Activated gamma-delta T cell treated with Interleukin-2 at 50 U/mL for 16 hours (primary cell): ENCODE measurements at regions not wholly inside any gene's neighbourhood (a gene's known extent, or its start where the extent isn't known, plus 50 kb on each side); places are given as distances from the start of the nearest gene placed in this dataset.
A peak's percentile ranks its signal among the peaks of the same experiment; 100 is the strongest.
"Not testable (repeated sequence)": the region's sequence is repeated elsewhere in the genome, so short reads cannot be mapped to it uniquely, and the experiment has no call there.

Experiments used
- DNase-seq: peaks from one replicate; pipeline ENCODE4 v3.0.0-alpha.2; 2020

DNA sequence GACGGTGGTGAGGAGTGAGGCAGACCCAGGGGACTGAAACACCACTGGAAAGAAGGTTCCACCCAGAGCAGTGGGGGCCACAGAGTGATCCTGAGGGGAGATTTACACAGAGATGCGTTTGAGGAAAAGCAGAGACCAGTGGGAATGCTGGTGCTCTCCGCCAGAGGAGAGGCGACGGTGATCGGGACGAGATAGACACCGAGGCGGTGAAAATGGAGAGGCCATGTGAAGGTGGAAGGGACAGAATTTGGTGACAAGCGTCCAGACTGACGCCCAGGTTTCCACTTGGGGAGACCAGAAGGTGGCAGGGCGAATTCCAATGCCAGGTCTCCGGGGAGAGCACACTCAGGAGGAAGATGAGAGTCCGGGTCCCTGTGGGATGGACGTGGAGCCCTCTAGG, 374.8 kb downstream of the CNTNAP3B start:
- not testable (repeated sequence) for DNase-seq

DNA sequence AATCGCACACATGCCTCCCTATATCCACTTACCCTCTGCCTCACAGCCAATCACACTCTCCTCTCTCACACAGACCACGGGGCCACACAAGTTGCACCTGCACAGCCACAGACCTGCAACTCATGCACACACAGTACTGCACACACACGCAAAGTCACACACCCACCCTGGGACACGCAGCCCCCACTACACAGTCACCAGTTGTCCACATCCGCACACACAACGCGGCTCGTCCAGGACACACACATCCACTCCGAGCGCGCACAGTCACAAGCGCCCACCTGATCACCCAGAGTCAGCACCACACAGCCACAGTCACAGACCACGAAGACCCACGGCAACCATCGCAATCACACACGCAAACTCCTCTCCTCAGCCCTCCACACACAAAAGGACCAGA, 387.3 kb downstream of the CNTNAP3B start:
- DNase-seq, result not testable (repeated sequence)

DNA sequence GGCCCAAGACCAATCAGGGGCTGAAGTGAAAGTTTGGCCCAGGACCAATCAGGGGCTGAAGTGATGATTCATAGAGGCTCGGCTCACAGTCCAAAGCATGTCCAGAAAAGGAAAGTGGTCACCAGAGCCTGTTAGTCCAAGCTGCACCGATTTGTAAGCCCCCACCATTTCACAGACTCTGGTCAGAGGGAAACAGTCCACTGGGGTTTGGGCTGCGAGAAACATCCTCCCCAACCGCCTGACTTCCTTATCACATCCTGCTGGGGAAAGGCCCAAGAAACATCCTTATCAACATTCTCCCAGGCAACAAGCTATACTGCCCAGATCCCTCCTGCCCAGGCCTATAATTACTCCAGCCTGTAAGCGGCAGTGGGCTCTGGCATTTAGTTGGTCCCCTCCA, 388.1 kb downstream of the CNTNAP3B start:
- not testable (repeated sequence) for DNase-seq

DNA sequence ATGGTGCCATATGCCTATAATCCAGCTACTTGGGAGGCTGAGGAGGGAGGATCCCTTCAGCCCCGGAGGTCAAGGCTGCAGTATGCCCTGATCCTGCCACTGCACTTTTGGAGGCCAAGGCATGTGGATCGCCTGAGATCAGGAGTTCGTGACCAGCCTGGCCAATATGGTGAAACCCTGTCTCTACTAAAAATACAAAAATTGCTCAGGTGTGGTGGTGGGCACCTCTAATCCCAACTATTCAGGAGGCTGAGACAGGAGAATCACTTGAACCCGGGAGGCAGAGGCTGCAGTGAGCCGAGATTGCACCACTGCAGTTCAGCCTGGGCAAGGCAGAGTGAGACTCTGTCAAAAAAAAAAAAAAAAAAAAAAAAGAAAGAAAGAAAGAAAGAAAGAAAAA, 390.5 kb downstream of the CNTNAP3B start:
- DNase-seq, result not testable (repeated sequence)

DNA sequence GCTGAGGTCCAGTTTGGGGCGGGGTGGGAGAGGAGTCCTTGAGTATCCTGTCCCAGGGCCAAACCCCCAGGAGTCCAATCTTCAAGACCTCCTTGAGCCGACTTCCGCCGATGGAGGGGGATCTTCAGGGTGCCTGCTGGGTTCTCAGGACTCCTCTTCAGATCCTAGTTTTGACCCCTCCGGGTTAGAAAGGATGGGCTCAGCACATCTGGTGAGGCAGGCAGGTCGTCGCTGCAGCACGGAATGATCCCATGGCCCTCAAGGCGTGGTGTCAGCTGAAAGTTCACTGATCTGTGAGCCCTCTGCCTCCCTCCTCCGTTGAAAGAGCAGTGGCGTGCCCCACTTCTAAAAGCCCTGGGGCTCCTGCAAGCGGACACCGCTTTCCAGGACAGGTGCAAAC, 430.0 kb downstream of the CNTNAP3B start:
- not testable (repeated sequence) for DNase-seq

DNA sequence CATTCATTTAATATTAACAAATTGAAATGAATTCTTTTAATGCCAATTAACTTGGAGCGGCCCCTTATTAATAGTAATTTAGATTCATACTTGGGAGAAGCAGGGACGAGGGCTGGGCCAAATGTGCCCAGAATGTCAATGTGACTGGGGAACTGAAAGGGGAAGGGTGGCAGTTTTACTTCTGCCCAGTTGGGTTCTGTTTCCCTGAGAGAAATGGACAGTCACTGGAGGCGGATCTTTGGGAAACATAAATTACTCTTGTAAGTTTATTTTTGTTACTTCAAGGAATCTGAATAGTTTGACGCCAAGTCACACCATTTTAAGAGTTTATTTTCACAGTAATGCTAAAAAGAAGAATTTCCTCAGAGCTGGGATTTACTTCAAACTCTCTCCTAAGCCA, 432.1 kb downstream of the CNTNAP3B start:
- not testable (repeated sequence) for DNase-seq

DNA sequence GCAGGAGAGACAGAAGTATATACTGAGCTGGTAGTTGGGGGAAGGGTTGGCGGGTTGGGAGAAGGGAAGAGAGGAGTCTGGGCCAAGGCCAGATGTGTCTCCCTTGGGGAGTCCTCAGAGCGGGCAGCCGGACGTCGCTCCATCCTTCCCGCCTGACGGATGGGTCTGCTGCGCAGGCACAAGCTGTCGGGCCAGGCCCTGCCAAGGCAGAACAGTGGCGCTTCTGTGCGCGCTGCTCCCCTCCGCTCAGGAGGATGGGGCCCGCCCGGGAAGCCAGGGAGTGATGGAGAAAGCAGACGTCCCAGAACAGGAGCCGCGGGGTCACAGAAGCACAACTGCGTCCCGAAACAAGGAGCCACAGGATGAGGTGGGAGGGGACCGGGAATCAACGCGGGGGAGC, 449.9 kb downstream of the CNTNAP3B start:
- not testable (repeated sequence) for DNase-seq

DNA sequence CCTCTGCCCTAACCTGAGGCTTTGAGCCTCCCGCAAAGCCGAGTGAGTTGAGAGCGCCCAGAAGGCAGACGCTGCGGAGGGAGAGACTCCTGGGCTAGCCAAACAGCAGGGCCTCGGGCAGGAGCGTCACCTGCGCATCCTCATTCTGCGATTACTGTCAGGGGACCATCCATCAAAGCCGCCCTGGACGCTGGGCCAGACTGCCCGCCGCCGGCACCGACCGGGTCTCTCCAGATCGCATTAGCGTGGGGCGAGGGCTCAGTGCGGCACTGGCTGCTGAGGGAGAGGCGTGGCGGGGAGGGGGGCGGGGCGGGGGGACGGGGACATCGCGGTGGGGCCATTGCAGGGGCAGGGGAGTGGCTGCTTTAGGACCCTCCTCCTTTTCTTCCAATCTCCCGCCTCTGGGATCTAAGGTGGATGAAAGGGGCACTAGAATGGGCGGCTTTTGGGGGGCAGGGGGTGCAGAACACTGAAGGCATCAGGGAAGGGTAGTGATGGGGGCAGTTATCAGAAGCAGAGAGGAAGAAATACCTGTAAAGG, 465.7 kb downstream of the CNTNAP3B start:
- not testable (repeated sequence) for DNase-seq

DNA sequence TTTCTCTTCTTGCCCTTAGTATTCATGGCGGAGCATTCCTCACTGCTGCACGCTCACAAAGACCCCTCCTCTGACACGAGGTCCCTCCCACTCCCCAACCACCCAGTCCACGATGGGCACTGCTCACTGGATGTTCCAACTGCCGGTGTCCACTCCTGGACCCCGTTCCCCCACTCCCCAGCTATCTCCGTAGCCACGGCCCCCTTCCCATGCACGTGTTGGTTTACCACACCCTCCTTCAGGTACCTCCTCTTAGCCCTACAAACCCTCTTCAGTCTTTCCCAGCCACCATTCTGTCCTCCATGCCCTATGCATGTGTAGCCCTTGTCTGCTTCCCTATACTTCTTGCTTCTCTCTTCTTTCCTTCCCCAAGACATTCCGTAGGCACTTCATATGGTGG, 469.6 kb upstream of the ZNG1F start:
- DNase-seq, result not testable (repeated sequence)

DNA sequence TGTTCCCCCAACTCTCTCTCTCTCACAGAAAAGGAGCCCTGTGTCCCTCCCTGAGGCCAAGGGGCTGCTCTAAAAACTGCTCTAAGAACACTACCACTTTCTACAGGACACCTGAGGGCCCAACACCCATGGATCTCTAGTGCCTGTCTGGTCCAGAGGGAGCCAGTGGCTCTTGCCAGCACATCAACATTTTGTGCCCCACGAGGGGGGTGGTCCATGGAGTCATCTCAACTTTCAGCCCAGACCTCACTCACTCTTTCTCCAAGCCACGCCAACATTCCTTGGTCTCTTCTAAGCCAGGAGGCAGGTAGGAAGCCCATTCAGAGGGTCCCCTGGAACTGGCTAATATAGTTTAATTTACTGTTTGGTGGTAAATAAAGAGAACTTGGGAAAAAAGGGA, 469.0 kb upstream of the ZNG1F start:
- DNase-seq, result not testable (repeated sequence)

DNA sequence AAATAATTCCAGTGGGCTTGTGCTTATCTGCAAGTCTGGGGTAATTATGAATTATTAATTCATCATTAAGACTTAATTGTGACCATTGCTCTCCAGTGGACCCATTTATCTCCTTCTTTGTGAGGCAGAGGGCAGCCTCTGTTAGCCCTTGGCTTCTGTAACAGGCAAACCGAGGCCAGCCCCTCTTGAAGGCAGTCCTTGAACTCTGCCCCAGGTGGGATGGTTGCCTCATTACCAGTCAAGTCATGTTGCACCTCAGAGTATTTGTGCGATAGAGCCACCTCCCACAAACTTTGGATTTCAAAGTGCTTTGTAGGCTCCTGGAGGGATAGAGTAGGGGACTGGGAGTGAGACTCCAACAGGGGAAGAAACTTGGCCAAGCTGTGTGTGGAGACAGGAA, 468.0 kb upstream of the ZNG1F start:
- DNase-seq, result not testable (repeated sequence)

DNA sequence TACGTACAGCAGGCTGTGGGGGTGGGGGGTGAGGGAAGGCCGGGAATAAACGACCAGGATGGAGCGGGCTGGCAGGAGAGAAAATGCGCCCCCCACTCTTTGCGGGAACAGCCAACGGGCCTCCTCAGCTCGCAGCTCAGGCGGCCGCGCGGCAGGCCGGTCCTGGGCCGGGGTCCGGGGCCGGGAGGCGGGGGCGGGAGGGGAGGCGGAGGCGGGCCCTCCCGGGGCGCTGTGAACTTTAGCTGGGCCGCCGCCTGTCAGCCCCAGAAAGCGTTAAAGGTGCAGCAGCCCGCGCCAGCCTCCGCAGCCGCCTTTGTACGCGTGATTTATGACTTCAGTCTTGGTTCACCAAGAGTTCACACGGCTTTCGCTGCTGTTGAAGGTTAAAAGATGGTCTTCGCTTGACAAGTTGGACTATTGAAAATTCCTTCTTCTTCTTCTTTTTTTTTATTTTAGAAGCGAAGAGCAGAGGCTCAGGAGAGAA, 466.0 kb upstream of the ZNG1F start:
- DNase-seq, result peak; percentile 11

DNA sequence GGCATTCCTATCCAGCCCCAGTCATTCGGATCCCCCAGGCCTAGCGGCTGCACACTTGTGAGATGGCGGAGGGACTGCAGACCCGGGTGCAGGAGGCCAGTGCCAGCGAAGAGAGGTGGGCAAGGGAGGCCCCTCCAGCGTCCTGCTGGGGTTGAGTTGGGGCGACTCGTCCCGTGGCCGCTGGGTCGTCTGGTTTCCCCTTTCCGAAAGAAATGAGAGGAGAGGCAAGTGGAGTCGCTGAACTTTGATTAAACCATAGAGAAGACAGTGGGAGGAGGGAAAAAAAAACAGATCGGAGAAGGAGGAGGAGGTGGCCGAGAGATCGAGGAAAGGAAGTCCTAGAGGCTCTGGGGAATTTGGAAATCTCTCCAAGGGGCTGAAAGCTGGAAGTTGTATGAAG, 465.2 kb upstream of the ZNG1F start:
- DNase-seq, result not testable (repeated sequence)

DNA sequence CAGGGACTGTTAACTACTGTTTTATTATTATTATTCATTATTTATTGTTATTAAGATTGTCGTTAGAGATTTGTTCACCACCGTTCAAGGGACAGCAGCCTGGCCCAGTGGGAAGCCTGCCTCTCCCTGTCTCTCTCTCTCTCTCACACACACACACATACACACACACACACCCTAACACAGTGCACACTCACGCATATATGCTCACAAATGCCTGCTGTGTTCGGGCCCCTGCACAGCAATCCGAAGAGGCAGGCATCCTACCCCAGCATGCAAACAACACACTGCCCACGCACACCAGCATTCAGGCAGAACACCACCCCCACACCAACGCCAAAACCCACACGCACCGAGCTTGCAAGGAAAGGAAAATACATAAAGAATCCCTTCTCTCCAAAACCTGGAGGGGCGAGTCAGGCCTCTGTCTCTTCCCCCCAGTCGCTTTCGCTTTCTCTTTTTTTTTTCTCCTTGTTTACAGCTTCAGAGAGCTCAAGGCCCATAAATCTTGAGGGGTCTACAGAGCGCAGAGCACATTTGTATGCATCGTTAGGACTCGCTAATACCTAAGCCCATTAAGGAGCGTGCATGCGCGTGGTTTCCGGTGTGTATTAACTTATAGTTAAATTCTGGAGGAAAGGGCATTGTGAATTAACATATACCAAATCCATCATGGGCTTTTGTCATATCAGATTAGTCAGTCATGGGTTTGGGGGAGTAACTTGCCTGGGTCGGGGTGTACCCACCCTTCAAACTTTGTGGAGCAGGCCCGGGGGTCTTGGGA, 464.6 kb upstream of the ZNG1F start:
- DNase-seq, result not testable (repeated sequence)

DNA sequence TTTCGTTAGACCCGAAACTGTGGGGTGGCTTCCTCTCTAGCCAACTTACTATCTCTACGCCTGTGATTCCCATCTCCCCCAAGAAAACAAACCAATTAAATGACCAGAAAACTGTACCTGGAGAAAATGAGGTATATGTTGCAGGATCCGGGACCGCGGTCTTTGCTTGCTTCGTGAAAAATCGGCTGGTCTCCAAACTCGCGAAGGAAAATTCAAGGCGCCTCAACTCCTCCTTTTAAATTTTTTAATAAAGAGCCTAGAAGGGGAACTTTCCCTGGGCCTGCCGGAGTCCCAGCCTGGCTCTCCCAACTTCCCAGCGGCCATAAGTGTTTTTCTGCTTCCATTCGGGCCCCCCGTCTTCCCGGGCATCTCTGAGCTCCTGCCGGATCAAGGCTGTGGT, 463.7 kb upstream of the ZNG1F start:
- DNase-seq, result not testable (repeated sequence)

DNA sequence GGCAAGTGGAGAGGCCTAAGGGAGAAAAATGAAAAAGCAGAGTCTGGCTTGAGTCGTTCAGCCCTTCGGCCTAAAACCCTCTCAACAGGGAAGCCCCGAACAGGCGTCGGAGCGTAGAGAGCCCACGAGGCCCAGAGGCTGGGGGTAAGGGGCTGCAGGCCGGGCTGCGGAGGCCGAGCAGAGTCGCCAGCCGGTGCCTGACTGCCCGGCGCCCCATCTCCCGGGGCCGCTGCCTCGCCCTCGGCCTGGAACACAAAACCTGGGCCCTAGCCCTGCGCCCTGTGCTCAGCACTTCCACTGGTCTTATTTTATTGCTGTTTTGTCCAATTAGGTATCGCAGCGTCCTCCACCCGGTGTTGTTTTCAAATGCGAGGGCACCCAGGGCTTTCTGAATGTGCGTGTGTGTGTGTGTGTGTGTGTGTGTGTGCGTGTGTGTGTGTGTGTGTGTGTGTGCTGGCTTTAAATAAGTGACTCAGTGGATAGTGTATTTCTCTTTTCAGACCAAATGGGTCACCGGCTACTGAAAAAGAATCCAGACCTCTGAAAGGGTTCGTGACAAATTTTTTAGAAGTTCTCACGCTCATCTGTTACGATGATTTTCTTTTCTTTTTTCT, 463.1 kb upstream of the ZNG1F start:
- DNase-seq, result not testable (repeated sequence)

DNA sequence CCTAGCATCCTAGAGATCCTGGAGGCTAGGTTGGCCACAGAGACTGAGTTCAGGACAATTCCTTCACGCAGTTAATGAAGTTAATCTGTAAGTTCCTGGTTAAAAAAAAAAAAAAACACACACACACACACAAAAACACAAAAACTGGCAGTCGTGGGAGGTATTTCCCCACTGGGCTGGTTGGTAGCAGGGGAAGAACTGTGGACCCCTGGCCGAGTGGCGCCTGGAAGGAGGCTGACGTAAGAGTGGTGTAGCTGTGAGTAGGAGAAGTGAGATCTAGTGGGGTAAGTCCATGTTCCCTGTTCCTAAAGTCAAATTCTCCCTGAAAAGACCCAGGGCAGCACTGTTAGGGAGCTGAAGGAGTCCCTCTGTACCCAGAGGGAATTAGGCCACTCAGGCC, 461.0 kb upstream of the ZNG1F start:
- not testable (repeated sequence) for DNase-seq

DNA sequence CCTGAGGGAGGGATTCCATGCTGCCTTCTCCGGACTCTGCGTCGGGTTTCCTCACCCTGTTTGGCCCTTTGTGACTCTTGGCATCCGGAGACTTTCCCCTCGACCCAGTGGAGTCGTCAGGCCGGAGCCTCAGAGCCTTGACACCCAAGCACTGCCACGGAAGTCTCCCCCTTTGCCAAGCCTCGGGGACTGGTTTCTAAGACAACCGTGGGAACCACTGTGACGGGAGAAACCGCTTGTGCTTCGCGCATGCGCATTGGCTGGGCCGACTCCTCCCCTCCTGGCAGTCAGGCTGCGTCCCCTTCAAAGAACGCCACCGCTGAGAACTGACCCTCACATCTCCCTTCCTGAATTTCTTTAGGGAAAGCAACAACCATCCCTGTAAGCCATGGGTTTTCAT, 459.4 kb upstream of the ZNG1F start:
- DNase-seq, result not testable (repeated sequence)

DNA sequence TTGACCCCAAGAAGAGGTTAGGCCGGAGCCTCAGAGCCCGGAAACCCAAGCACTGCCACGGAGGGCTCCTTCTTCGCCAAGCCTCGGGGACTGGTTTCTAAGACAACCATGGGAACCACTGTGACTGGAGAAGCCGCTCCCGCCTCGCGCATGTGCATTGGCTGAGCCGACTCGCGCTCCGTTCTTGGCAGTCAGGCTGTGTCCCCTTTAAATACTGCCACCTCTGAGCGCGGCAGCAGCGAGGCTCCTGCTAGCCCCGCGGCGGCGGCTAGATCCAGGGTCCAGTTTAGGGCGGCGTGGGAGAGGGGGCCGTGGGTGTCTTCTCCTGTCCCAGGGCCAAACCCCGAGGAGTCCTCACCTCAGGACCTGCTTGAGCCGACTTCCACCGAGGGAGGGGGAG, 457.1 kb upstream of the ZNG1F start:
- DNase-seq, result not testable (repeated sequence)

DNA sequence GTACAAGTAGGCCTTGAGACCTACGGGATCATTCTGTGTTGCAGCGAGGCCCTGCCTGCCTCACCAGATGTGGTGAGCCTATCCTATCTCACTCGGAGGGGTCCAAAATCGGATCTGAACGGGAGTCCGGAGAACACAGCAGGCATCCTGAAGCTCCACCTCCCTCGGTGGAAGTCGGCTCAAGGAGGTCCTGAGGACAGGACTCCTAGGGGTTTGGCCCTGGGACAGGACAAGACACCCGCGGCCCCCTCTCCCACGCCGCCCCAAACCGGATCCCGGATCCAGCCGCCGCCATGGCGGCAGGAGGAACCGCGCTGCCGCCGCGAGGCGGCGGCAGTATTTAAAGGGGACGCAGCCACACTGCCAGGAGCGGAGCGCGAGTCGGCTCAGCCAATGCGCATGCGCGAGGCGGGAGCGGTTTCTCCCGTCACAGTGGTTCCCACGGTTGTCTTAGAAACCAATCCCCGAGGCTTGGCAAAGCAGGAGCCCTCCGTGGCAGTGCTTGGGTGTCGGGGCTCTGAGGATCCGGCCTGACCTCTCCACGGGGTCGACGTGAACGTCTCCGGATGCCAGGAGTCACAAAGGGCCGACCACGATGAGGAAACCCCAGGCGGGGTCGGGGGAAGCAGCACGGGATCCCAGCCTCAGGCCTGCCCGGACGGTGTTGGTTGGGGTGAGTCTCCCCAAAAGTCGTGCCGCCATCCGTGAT, 454.6 kb upstream of the ZNG1F start:
- peak; percentile 27 for DNase-seq

DNA sequence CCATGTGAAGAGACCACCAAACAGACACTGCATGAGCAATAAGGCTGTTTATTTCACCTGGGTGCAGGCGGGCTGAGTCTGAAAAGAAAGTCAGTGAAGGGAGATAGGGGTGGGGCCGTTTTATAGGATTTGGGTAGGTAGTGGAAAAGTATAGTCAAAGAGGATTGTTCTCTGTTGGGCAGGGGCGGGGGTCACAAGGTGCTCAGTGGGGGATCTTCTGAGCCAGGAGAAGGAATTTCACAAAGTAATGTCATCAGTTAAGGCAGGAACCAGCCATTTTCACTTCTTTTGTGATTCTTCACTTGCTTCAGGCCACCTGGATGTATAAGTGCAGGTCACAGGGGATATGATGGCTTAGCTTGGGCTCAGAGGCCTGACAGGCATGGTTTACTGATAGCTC, 444.6 kb upstream of the ZNG1F start:
- DNase-seq, result not testable (repeated sequence)

DNA sequence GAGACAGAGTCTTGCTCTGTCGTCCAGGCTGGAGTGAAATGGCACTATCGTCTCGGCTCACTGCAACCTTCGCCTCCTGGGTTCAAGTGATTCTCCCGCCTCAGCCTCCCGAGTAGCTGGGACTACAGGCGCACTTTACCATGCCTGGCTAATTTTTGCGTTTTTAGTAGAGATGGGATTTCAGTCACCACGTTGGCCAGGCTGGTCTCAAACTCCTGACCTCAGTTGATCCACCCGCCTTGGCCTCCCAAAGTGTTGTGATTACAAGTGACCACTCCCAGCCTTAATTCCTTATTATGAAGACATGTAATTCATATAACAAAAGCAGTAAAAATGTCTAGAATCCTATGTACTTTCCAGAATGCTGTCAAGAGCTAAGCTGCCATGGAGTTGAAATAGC, 434.5 kb upstream of the ZNG1F start:
- not testable (repeated sequence) for DNase-seq

DNA sequence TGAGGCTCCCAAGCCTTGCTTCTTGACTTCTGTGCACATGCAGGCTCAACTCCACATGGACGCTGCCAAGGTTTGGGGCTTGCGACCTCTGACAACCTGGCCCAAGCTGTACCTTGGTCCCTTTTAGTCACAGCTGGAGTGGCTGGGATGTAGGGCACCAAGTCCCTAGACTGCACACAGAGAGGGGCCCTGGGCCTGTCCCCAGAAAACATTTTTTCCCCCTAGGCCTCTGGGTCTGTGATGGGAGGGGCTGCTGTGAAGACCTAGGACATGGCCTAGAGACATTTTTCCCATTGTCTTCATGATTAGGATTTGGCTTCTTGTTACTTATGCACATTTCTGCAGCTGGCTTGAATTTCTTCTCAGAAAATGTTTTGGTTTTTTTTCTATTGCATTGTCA, 430.1 kb upstream of the ZNG1F start:
- DNase-seq, result not testable (repeated sequence)
